KMS-11 (cell line): ENCODE measurements at regions not wholly inside any gene's neighbourhood (a gene's known extent, or its start where the extent isn't known, plus 50 kb on each side); places are given as distances from the start of the nearest gene placed in this dataset.

Experiments used
- H2AFZ ChIP-seq: fragments of 200-600 bp; sonication (generic); 2 replicates; pipeline ENCODE4 v1.6.1; 2016; ENCODE audit warnings: antibody characterized with exemption, mixed run types, low read depth
- H3K27ac ChIP-seq: fragments of 200-600 bp; sonication (generic); 2 replicates; pipeline ENCODE4 v1.6.1; 2016; ENCODE audit warnings: mild to moderate bottlenecking, mixed run types
- H3K27me3 ChIP-seq: fragments of 200-600 bp; sonication (generic); 2 replicates; pipeline ENCODE4 v1.6.1; 2017; ENCODE audit warnings: mild to moderate bottlenecking, low read depth, mixed run types, moderate library complexity; ENCODE audit not compliant: insufficient read depth
- H3K36me3 ChIP-seq: fragments of 200-600 bp; sonication (generic); 2 replicates; pipeline ENCODE4 v1.6.1; 2017; ENCODE audit warnings: mild to moderate bottlenecking, mixed run types; ENCODE audit not compliant: insufficient read depth
- H3K4me1 ChIP-seq: fragments of 200-600 bp; sonication (generic); 2 replicates; pipeline ENCODE4 v1.6.1; 2016; ENCODE audit warnings: mild to moderate bottlenecking, low read depth, mixed run types; ENCODE audit not compliant: poor library complexity, severe bottlenecking
- H3K4me2 ChIP-seq: fragments of 200-600 bp; sonication (generic); 2 replicates; pipeline ENCODE4 v1.7.0; 2016; ENCODE audit warnings: mild to moderate bottlenecking, mixed run types
- H3K4me3 ChIP-seq: fragments of 200-600 bp; sonication (generic); IDR thresholded peaks from 2 replicates; pipeline ENCODE4 v1.6.1; 2017; ENCODE audit warnings: low read depth, low read length, mixed read lengths; ENCODE audit not compliant: insufficient read depth
- H3K79me2 ChIP-seq: fragments of 200-600 bp; sonication (generic); 2 replicates; pipeline ENCODE4 v1.6.1; 2016; ENCODE audit warnings: low read depth, mixed run types; ENCODE audit not compliant: insufficient read depth
- H3K9ac ChIP-seq: fragments of 200-600 bp; sonication (generic); 2 replicates; pipeline ENCODE4 v1.6.1; 2016; ENCODE audit warnings: mild to moderate bottlenecking, mixed run types
- H4K20me1 ChIP-seq: fragments of 200-600 bp; sonication (generic); 2 replicates; pipeline ENCODE4 v1.6.1; 2016; ENCODE audit warnings: mild to moderate bottlenecking, mixed run types; ENCODE audit not compliant: insufficient read depth
- CTCF ChIP-seq: fragments of 200-600 bp; sonication (generic); conservative IDR thresholded peaks from 2 replicates; pipeline ENCODE4 v1.6.1; 2017; ENCODE audit warnings: low read depth, mild to moderate bottlenecking, antibody characterized with exemption, low read length, moderate library complexity, mixed read lengths

- Histone ChIP-seq H3K27me3 (no peaks in the 10 kb centered on the region), H3K9ac (no peak overlapping the region), H3K36me3 (no peaks in the 10 kb centered on the region), H4K20me1 (no peaks in the 10 kb centered on the region), H2AFZ (no peak overlapping the region), H3K4me1 (no peaks in the 10 kb centered on the region), H3K27ac (no peak overlapping the region), H3K4me2 (no peak overlapping the region), H3K79me2 (no peaks in the 10 kb centered on the region), H3K4me3 (no peak overlapping the region)
- no peak for TF ChIP-seq CTCF
Measured at GRCh38 chr17:70473049-70473448, 303.7 kb downstream of the KCNJ2 start.

- no peak overlapping the region for H3K4me2 ChIP-seq
- TF ChIP-seq CTCF: no peak
- no peaks in the 10 kb centered on the region for H4K20me1 ChIP-seq
- no peak overlapping the region for H2AFZ ChIP-seq
- H3K4me3 ChIP-seq: no peak overlapping the region
- H3K79me2 ChIP-seq: no peaks in the 10 kb centered on the region
- no peaks in the 10 kb centered on the region for H3K36me3 ChIP-seq
- no peaks in the 10 kb centered on the region for H3K27me3 ChIP-seq
- no peaks in the 10 kb centered on the region for H3K4me1 ChIP-seq
- no peak overlapping the region for H3K27ac ChIP-seq
- H3K9ac ChIP-seq: no peak overlapping the region
Measured at GRCh38 chr17:70476368-70476767, 307.0 kb downstream of the KCNJ2 start.

- H3K79me2 ChIP-seq: no peaks in the 10 kb centered on the region
- no peak overlapping the region for H3K4me3 ChIP-seq
- H3K4me1 ChIP-seq: no peaks in the 10 kb centered on the region
- no peak overlapping the region for H2AFZ ChIP-seq
- no peak overlapping the region for H3K9ac ChIP-seq
- H3K27me3 ChIP-seq: no peaks in the 10 kb centered on the region
- H3K36me3 ChIP-seq: no peaks in the 10 kb centered on the region
- no peak overlapping the region for H3K4me2 ChIP-seq
- H3K27ac ChIP-seq: no peak overlapping the region
- no peak for TF ChIP-seq CTCF
- H4K20me1 ChIP-seq: no peaks in the 10 kb centered on the region
Measured at GRCh38 chr17:70478902-70479301, 309.6 kb downstream of the KCNJ2 start.

- no peak for TF ChIP-seq CTCF
- Histone ChIP-seq H3K4me1 (no peaks in the 10 kb centered on the region), H3K79me2 (no peaks in the 10 kb centered on the region), H3K36me3 (no peaks in the 10 kb centered on the region), H3K27ac (no peak overlapping the region), H4K20me1 (no peaks in the 10 kb centered on the region), H3K4me2 (no peak overlapping the region), H3K4me3 (no peak overlapping the region), H2AFZ (no peak overlapping the region), H3K27me3 (no peaks in the 10 kb centered on the region), H3K9ac (no peak overlapping the region)
Measured at GRCh38 chr17:70479779-70480178, 310.4 kb downstream of the KCNJ2 start.

GRCh38 chr17:70483624-70484023, 314.3 kb downstream of the KCNJ2 start:
- H4K20me1 ChIP-seq: no peaks in the 10 kb centered on the region

More at GRCh38 chr17:70483624-70484023, 314.3 kb downstream of the KCNJ2 start:
- H2AFZ ChIP-seq: no peak overlapping the region
- no peak overlapping the region for H3K4me2 ChIP-seq
- no peaks in the 10 kb centered on the region for H3K27me3 ChIP-seq
- no peaks in the 10 kb centered on the region for H3K4me1 ChIP-seq
- no peak for TF ChIP-seq CTCF
- H3K4me3 ChIP-seq: no peak overlapping the region
- no peaks in the 10 kb centered on the region for H3K79me2 ChIP-seq
- no peak overlapping the region for H3K27ac ChIP-seq
- H3K36me3 ChIP-seq: no peaks in the 10 kb centered on the region
- H3K9ac ChIP-seq: no peak overlapping the region
